ENCODE measurements at regions not wholly inside any gene's neighbourhood (a gene's known extent, or its start where the extent isn't known, plus 50 kb on each side); places are given as distances from the start of the nearest gene placed in this dataset.

- TF ChIP-seq CTCF (IDR thresholded peaks at IDR 0.05; ENCODE audit: insufficient read depth, low read length) (no peak), POLR2AphosphoS5 (IDR thresholded peaks at IDR 0.05; ENCODE audit: low read depth) (no peak), SPI1 (IDR thresholded peaks at IDR 0.05; ENCODE audit: borderline replicate concordance, low read depth) (no peak), REST (IDR thresholded peaks at IDR 0.05; ENCODE audit: insufficient replicate concordance, low read depth) (no peak)
These were observed 167.5 kb upstream of the TOPAZ1 start for GRCh38 chr3:44074181-44074580.

All from HL-60 (cell line).